BJ (cell line): ENCODE measurements at regions not wholly inside any gene's neighbourhood (a gene's known extent, or its start where the extent isn't known, plus 50 kb on each side); places are given as distances from the start of the nearest gene placed in this dataset.

ENCODE experiments used
- CTCF ChIA-PET: fragments of 350-600 bp; formaldehyde crosslinking; extraction: SDS; loops from one replicate; lab custom pipeline; 2021; ENCODE audit warnings: antibody characterized with exemption, inconsistent platforms; lab: Yijun Ruan, JAX
- POLR2A ChIA-PET: fragments of 300-600 bp; sonication (Branson Sonifier 250); formaldehyde crosslinking; extraction: SDS; loops from one replicate; lab custom pipeline; 2021; ENCODE audit warnings: antibody characterized with exemption; lab: Charles Lee
- DNase-seq: peaks from one replicate; pipeline ENCODE4 v3.0.0-alpha.2; 2011; ENCODE audit warnings: low read depth
- H3K27me3 ChIP-seq: 2 replicates; pipeline ENCODE4 v1.6.0; 2011; ENCODE audit warnings: low read length; ENCODE audit not compliant: control insufficient read depth, insufficient read depth
- H3K36me3 ChIP-seq: 2 replicates; pipeline ENCODE4 v1.5.1; 2011; ENCODE audit warnings: low read length; ENCODE audit not compliant: control insufficient read depth, insufficient read depth
- H3K4me3 ChIP-seq: 2 replicates; pipeline ENCODE4 v1.5.1; 2011; ENCODE audit warnings: low read depth, mild to moderate bottlenecking, control low read depth, low read length
- TF ChIP-seq, protein P1 (sequence below): IDR thresholded peaks from 2 replicates; pipeline ENCODE4 v1.5.1; 2011; ENCODE audit warnings: low read depth, mild to moderate bottlenecking, control low read depth, inconsistent platforms, low read length, moderate library complexity; ENCODE audit not compliant: insufficient read depth

DNA sequence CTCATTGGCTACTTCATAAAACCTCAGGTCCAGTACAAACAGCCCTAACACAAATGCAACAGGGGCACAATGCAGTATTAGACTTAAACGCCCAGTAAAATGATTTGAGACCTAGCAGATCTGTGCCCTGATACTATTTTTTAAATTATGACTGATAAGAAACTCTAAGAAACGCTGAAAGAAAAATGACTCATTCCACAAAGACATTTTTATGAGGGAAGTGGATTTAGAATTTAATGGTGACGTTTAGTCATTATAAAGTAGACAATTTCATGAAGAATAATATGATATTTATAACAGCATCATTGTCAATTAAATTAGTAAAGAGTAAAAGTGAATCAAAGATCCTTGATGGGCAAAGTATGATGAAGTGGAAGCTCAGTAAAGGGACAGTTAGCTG is 80.4 kb upstream of the DHX40 start:
- CTCF ChIA-PET, result no interaction called here
- POLR2A ChIA-PET, result no interaction called here
- H3K4me3 ChIP-seq, result no peak overlapping the region

DNA sequence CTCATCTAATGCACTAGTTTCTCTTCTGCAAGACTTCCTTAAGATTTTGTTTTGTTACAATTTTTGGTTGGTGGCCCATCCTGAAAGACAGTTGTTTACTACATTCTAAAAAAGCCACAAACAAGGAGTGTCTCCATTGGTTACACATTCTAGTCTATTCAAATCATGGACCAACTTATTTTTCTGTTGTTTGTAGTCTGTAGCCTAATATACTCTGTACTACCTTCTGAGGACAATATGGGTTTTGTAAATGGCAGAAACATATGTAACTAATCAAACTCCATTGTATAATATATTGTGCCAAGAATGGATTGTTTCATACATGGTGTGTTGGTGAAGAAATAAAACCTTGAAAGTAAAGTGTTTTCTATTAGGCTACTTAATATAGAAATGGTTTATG is 79.5 kb upstream of the DHX40 start:
- ChIA-PET POLR2A (no interaction called here), CTCF (no interaction called here)
- Histone ChIP-seq H3K36me3 (no peaks in the 10 kb centered on the region), H3K27me3 (peaks cover 4% of the 10 kb centered on the region), H3K4me3 (no peak overlapping the region)
- TF ChIP-seq, protein P1, sequence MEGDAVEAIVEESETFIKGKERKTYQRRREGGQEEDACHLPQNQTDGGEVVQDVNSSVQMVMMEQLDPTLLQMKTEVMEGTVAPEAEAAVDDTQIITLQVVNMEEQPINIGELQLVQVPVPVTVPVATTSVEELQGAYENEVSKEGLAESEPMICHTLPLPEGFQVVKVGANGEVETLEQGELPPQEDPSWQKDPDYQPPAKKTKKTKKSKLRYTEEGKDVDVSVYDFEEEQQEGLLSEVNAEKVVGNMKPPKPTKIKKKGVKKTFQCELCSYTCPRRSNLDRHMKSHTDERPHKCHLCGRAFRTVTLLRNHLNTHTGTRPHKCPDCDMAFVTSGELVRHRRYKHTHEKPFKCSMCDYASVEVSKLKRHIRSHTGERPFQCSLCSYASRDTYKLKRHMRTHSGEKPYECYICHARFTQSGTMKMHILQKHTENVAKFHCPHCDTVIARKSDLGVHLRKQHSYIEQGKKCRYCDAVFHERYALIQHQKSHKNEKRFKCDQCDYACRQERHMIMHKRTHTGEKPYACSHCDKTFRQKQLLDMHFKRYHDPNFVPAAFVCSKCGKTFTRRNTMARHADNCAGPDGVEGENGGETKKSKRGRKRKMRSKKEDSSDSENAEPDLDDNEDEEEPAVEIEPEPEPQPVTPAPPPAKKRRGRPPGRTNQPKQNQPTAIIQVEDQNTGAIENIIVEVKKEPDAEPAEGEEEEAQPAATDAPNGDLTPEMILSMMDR, result no peak
- no peak for DNase-seq

More for the DNA sequence above, 80.4 kb upstream of the DHX40 start:
- H3K36me3 ChIP-seq, result no peaks in the 10 kb centered on the region
- DNase-seq, result no peak
- TF ChIP-seq, protein P1, result no peak
- peaks cover 4% of the 10 kb centered on the region for H3K27me3 ChIP-seq

DNA sequence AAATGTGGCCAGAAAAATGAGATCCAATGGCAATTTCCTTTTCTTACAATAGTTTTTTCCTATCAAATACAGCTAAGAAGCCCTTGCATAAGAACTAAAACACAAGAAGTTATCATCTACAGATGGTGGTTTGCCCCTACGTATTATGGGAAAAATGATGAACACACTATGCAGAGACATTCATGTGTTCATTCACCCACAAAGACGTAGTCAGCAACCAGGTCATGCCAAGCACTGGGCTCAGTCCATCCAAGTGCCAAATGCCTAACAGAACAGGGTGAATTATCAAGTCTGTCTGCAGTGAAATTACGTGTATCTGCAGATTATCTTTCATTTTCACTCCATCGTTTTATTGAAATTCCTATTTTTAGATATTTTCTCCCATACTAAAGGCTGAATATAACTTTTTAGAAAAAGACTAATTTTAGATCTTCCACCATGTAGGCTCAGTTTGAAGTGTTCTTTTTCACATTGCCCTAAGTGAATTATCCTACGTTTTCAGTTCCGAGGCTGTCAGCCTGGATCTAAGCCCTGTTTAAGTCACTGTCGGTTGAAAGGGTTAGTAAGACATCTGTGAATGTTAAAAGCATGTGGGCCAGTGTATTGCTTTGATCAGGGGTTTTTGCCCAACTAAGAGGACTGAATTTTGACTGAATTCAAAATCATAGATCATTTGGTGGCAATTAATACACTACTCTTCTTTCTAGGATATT is 78.1 kb upstream of the DHX40 start:
- DNase-seq, result no peak
- Histone ChIP-seq H3K36me3 (no peaks in the 10 kb centered on the region), H3K27me3 (peaks cover 6% of the 10 kb centered on the region), H3K4me3 (no peak overlapping the region)
- TF ChIP-seq, protein P1, result no peak
- ChIA-PET CTCF (no interaction called here), POLR2A (no interaction called here)

DNA sequence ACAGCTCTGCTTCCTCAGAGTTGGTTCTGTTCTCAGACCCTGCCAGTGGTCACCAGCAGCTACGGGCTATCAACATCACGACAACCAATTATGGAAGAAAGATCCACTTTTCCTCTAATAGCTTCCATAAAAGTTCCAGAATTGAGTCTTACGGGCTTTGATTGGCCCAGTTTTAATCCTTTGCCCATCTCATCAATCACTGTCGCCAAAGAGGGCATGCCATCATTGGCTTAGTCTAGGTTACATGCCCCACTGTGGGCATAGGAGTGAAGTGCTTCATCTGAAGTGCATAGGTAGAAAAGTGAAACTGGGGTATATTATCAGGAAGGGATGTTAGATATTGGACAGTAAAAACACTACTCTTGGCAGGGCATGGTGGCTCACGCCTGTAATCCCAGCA is 76.6 kb upstream of the DHX40 start:
- CTCF ChIA-PET, result interaction anchor here (1.0 kb wide), 1 partner anchor 159 kb away, joined by 3 read pairs; no protein-coding TSS in a partner anchor
- TF ChIP-seq, protein P1, result no peak
- H3K4me3 ChIP-seq, result no peak overlapping the region
- POLR2A ChIA-PET, result no interaction called here
- DNase-seq, result no peak
- peaks cover 6% of the 10 kb centered on the region for H3K27me3 ChIP-seq
- H3K36me3 ChIP-seq, result no peaks in the 10 kb centered on the region

DNA sequence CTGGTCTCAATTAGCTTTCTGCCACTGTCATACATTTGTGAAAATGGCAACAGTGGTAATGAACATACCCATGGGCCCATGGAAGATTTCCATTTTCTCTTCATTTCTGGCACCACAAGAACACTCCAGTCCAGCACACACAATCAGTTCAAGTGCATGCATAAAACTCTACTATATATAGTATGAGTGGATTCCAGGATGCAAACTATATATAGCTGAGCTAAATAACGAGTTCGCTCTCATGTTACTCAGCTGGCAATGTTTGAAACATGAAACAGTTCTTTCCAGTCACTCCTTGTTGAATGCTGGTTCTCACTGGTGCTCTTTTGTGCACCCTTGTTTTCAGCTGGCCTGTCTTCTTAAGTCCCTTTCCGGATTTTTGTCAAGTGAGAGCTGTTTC is 75.2 kb upstream of the DHX40 start:
- H3K27me3 ChIP-seq, result peaks cover 8% of the 10 kb centered on the region
- H3K4me3 ChIP-seq, result no peak overlapping the region
- ChIA-PET CTCF (interaction anchor here (1.2 kb wide), 1 partner anchor 15 kb away, joined by 5 read pairs; no protein-coding TSS in a partner anchor), POLR2A (no interaction called here)
- TF ChIP-seq, protein P1, result no peak
- no peaks in the 10 kb centered on the region for H3K36me3 ChIP-seq
- no peak for DNase-seq
